HEK293 (cell line): ENCODE measurements at regions not wholly inside any gene's neighbourhood (a gene's known extent, or its start where the extent isn't known, plus 50 kb on each side); places are given as distances from the start of the nearest gene placed in this dataset.

ENCODE experiments used
- CTCF ChIA-PET: fragments of 350-600 bp; formaldehyde crosslinking; extraction: SDS; loops from one replicate; lab custom pipeline; 2021; ENCODE audit warnings: antibody characterized with exemption; lab: Yijun Ruan, JAX
- POLR2A ChIA-PET: fragments of 300-600 bp; formaldehyde crosslinking; extraction: SDS; loops from one replicate; lab custom pipeline; 2020; ENCODE audit warnings: antibody characterized with exemption, inconsistent platforms; lab: Yijun Ruan, JAX
- H3K27ac ChIP-seq: fragments of 200-500 bp; sonication (Bioruptor generic); 2 replicates; pipeline ENCODE4 v1.5.1; 2014; ENCODE audit warnings: low read depth, low read length, control low read depth, inconsistent platforms; ENCODE audit errors: extremely low read depth
- H3K36me3 ChIP-seq, 2 experiments: fragments of 200-500 bp in 1 of 2; sonication (Bioruptor generic) in 1 of 2; 1 replicate in 1 of 2; 2 replicates in 1 of 2; pipeline ENCODE4 v1.5.1; 2014 to 2017; ENCODE audit warnings: inconsistent platforms in 2 of 2, low read length in 2 of 2; ENCODE audit not compliant: control insufficient read depth in 2 of 2, insufficient read depth in 1 of 2
- H3K4me1 ChIP-seq: fragments of 200-500 bp; sonication (Bioruptor generic); 2 replicates; pipeline ENCODE4 v1.5.1; 2014; ENCODE audit warnings: mild to moderate bottlenecking, low read length, inconsistent platforms; ENCODE audit not compliant: control insufficient read depth, insufficient read depth
- H3K4me3 ChIP-seq: 2 replicates; pipeline ENCODE4 v1.5.1; 2011; ENCODE audit warnings: low read depth, mild to moderate bottlenecking, control low read depth, low read length, moderate library complexity
- H3K9me3 ChIP-seq: fragments of 200-500 bp; sonication (Bioruptor generic); 2 replicates; pipeline ENCODE4 v1.5.1; 2014; ENCODE audit warnings: low read depth, low read length, inconsistent platforms; ENCODE audit not compliant: control insufficient read depth, insufficient read depth
- AEBP2 ChIP-seq: fragments of 450-650 bp; formaldehyde crosslinking; IDR thresholded peaks from 2 replicates; pipeline ENCODE4 v1.5.1; 2016; ENCODE audit warnings: missing biosample characterization, missing genetic modification characterization, borderline replicate concordance
- BCL11B ChIP-seq: fragments of 450-650 bp; formaldehyde crosslinking; IDR thresholded peaks from 2 replicates; pipeline ENCODE4 v1.5.1; 2016; ENCODE audit warnings: low read depth, missing biosample characterization, missing genetic modification characterization
- CTCF ChIP-seq: fragments of 450-650 bp; formaldehyde crosslinking; IDR thresholded peaks from 2 replicates; pipeline ENCODE4 v1.5.1; 2016; ENCODE audit warnings: missing biosample characterization, missing genetic modification characterization
- GFI1B ChIP-seq: fragments of 450-650 bp; formaldehyde crosslinking; IDR thresholded peaks from 2 replicates; pipeline ENCODE4 v1.5.1; 2016; ENCODE audit warnings: missing biosample characterization, missing genetic modification characterization
- KLF7 ChIP-seq: fragments of 450-650 bp; formaldehyde crosslinking; IDR thresholded peaks from 2 replicates; pipeline ENCODE4 v1.5.1; 2016; ENCODE audit warnings: missing biosample characterization, missing genetic modification characterization, borderline replicate concordance
- OSR2 ChIP-seq: fragments of 450-650 bp; formaldehyde crosslinking; IDR thresholded peaks from 2 replicates; pipeline ENCODE4 v1.5.1; 2016; ENCODE audit warnings: missing biosample characterization, missing genetic modification characterization
- PATZ1 ChIP-seq: fragments of 450-650 bp; formaldehyde crosslinking; IDR thresholded peaks from 2 replicates; pipeline ENCODE4 v1.5.1; 2016; ENCODE audit warnings: missing biosample characterization, missing genetic modification characterization
- PRDM6 ChIP-seq: fragments of 450-650 bp; formaldehyde crosslinking; IDR thresholded peaks from 2 replicates; pipeline ENCODE4 v1.5.1; 2017; ENCODE audit warnings: missing biosample characterization, missing genetic modification characterization
- ZBTB21 ChIP-seq: fragments of 450-650 bp; formaldehyde crosslinking; IDR thresholded peaks from 2 replicates; pipeline ENCODE4 v1.5.1; 2017; ENCODE audit warnings: missing biosample characterization, missing genetic modification characterization
- ZNF121 ChIP-seq: fragments of 450-650 bp; formaldehyde crosslinking; IDR thresholded peaks from 2 replicates; pipeline ENCODE4 v1.5.1; 2016; ENCODE audit warnings: missing biosample characterization, missing genetic modification characterization
- ZNF132 ChIP-seq: fragments of 450-650 bp; formaldehyde crosslinking; IDR thresholded peaks from 2 replicates; pipeline ENCODE4 v1.5.1; 2017; ENCODE audit warnings: missing biosample characterization, missing genetic modification characterization, borderline replicate concordance
- ZNF148 ChIP-seq: fragments of 450-650 bp; formaldehyde crosslinking; IDR thresholded peaks from 2 replicates; pipeline ENCODE4 v1.5.0; 2017; ENCODE audit warnings: missing biosample characterization, missing genetic modification characterization, borderline replicate concordance
- ZNF169 ChIP-seq: fragments of 450-650 bp; formaldehyde crosslinking; IDR thresholded peaks from 2 replicates; pipeline ENCODE4 v1.5.1; 2016; ENCODE audit warnings: missing biosample characterization, missing genetic modification characterization
- ZNF221 ChIP-seq: fragments of 450-650 bp; formaldehyde crosslinking; IDR thresholded peaks from 2 replicates; pipeline ENCODE4 v1.5.1; 2017; ENCODE audit warnings: missing biosample characterization, missing genetic modification characterization, borderline replicate concordance
- ZNF292 ChIP-seq: fragments of 450-650 bp; formaldehyde crosslinking; IDR thresholded peaks from 2 replicates; pipeline ENCODE4 v1.5.1; 2016; ENCODE audit warnings: low read depth, missing biosample characterization, missing genetic modification characterization, borderline replicate concordance
- ZNF354C ChIP-seq: fragments of 450-650 bp; formaldehyde crosslinking; IDR thresholded peaks from 2 replicates; pipeline ENCODE4 v1.5.1; 2016; ENCODE audit warnings: missing biosample characterization, missing genetic modification characterization, low read depth, borderline replicate concordance
- ZNF558 ChIP-seq: fragments of 450-650 bp; formaldehyde crosslinking; IDR thresholded peaks from 2 replicates; pipeline ENCODE4 v1.5.1; 2016; ENCODE audit warnings: missing biosample characterization, missing genetic modification characterization
- ZNF561 ChIP-seq: fragments of 450-650 bp; IDR thresholded peaks from 2 replicates; pipeline ENCODE4 v1.5.1; 2018; ENCODE audit warnings: missing biosample characterization, missing genetic modification characterization, borderline replicate concordance
- ZNF600 ChIP-seq: fragments of 450-650 bp; formaldehyde crosslinking; IDR thresholded peaks from 2 replicates; pipeline ENCODE4 v1.5.1; 2016; ENCODE audit warnings: missing biosample characterization, missing genetic modification characterization
- ZNF654 ChIP-seq: fragments of 450-650 bp; formaldehyde crosslinking; IDR thresholded peaks from 2 replicates; pipeline ENCODE4 v1.5.1; 2016; ENCODE audit warnings: low read depth, missing biosample characterization, missing genetic modification characterization
- ZNF658 ChIP-seq: fragments of 450-650 bp; formaldehyde crosslinking; IDR thresholded peaks from 2 replicates; pipeline ENCODE4; 2016; ENCODE audit warnings: missing biosample characterization, missing genetic modification characterization
- ZNF677 ChIP-seq: fragments of 450-650 bp; IDR thresholded peaks from 2 replicates; pipeline ENCODE4 v1.5.0; 2018; ENCODE audit warnings: missing biosample characterization, mild to moderate bottlenecking, missing genetic modification characterization, moderate library complexity
- ZSCAN16 ChIP-seq: fragments of 450-650 bp; formaldehyde crosslinking; IDR thresholded peaks from 2 replicates; pipeline ENCODE4 v1.5.1; 2016; ENCODE audit warnings: missing biosample characterization, missing genetic modification characterization
- ZSCAN5A ChIP-seq: fragments of 450-650 bp; formaldehyde crosslinking; IDR thresholded peaks from 2 replicates; pipeline ENCODE4 v1.5.1; 2016; ENCODE audit warnings: missing biosample characterization, missing genetic modification characterization

- Histone ChIP-seq H3K9me3 (no peaks in the 10 kb centered on the region), H3K36me3 (no peaks in the 10 kb centered on the region), H3K27ac (no peak overlapping the region), H3K4me1 (no peaks in the 10 kb centered on the region), H3K4me3 (no peak overlapping the region)
- TF ChIP-seq ZNF677 (tag by site-specific recombination): no peak
- TF ChIP-seq ZNF561 (tag by site-specific recombination): no peak
- no peak for TF ChIP-seq PATZ1 (tag by site-specific recombination)
- TF ChIP-seq GFI1B: 0 out of 2 replicates have a peak, but pooled peaks have one; percentile 17
- no peak for TF ChIP-seq KLF7 (tag by site-specific recombination)
- TF ChIP-seq AEBP2: no peak
- no peak for TF ChIP-seq ZNF292 (tag by site-specific recombination)
- no peak for TF ChIP-seq ZNF558 (tag by site-specific recombination)
- no peak for TF ChIP-seq ZNF132 (tag by site-specific recombination)
- no peak for TF ChIP-seq CTCF (tag by site-specific recombination)
- no peak for TF ChIP-seq ZNF221 (tag by site-specific recombination)
- TF ChIP-seq ZNF654 (tag by site-specific recombination): no peak
- no peak for TF ChIP-seq ZSCAN5A (tag by site-specific recombination)
- TF ChIP-seq ZNF354C (tag by site-specific recombination): no peak
- peak; percentile 32; the same call in 1 of the 2 replicates for TF ChIP-seq PRDM6 (tag by site-specific recombination)
- TF ChIP-seq ZBTB21 (tag by site-specific recombination): no peak
- no peak for TF ChIP-seq ZNF600 (tag by site-specific recombination)
- no peak for TF ChIP-seq ZNF658 (tag by site-specific recombination)
- no peak for TF ChIP-seq ZSCAN16
- TF ChIP-seq BCL11B (tag by site-specific recombination): no peak
- TF ChIP-seq ZNF169 (tag by site-specific recombination): no peak
- no peak for TF ChIP-seq ZNF148 (tag by site-specific recombination)
- TF ChIP-seq OSR2 (tag by site-specific recombination): peak; percentile 24; the same call in 1 of the 2 replicates
- no peak for TF ChIP-seq ZNF121 (tag by site-specific recombination)
- POLR2A ChIA-PET: no interaction called here
- CTCF ChIA-PET: interaction anchor here (1.1 kb wide), 1 partner anchor 22 kb away, joined by 7 read pairs; no protein-coding TSS in a partner anchor
Observed at GRCh38 chr13:86892330-86892729, 778.8 kb upstream of the SLITRK5 start.
